Thoracic aorta (tissue), 2 donors: ENCODE measurements at regions not wholly inside any gene's neighbourhood (a gene's known extent, or its start where the extent isn't known, plus 50 kb on each side); places are given as distances from the start of the nearest gene placed in this dataset.

Source experiments
- ATAC-seq: fragments of 150-250 bp; one replicate; pipeline ENCODE4 v1.8.0; 2017; ENCODE audit warnings: low read depth; ENCODE audit not compliant: insufficient number of reproducible peaks, low FRiP score
- DNase-seq: peaks from one replicate; pipeline ENCODE4 v3.0.0-alpha.2; 2020; ENCODE audit warnings: low spot score
- H3K27ac ChIP-seq, 2 donors: fragments of 200-600 bp; sonication (generic); 1 replicate in 1 of 2; 2 replicates in 1 of 2; pipeline ENCODE4 v1.5.1; 2016; ENCODE audit warnings: mild to moderate bottlenecking in 2 of 2, moderate library complexity in 2 of 2
- H3K27me3 ChIP-seq: fragments of 200-600 bp; sonication (generic); replicated peaks from 2 replicates; pipeline ENCODE4 v1.6.0; 2016; ENCODE audit warnings: mild to moderate bottlenecking; ENCODE audit not compliant: insufficient read depth
- H3K36me3 ChIP-seq: fragments of 200-600 bp; sonication (generic); one replicate; pipeline ENCODE4 v1.5.1; 2016
- H3K4me1 ChIP-seq, 2 donors: fragments of 200-600 bp; sonication (generic); 1 replicate in 1 of 2; 2 replicates in 1 of 2; pipeline versions ENCODE4 v1.5.1 to v1.6.0; 2016; ENCODE audit warnings: low read depth in 2 of 2, mild to moderate bottlenecking in 1 of 2; ENCODE audit not compliant: control insufficient read depth in 1 of 2
- H3K4me3 ChIP-seq: fragments of 200-600 bp; sonication (generic); 2 replicates; pipeline ENCODE4 v1.5.1; 2016; ENCODE audit warnings: mild to moderate bottlenecking
- H3K9me3 ChIP-seq: fragments of 200-600 bp; sonication (generic); 2 replicates; pipeline ENCODE4 v1.5.1; 2016
- CTCF ChIP-seq: fragments of 200-600 bp; sonication (generic); IDR thresholded peaks from one replicate; pipeline ENCODE4 v1.5.1; 2019; ENCODE audit warnings: antibody characterized with exemption

- no peak for DNase-seq
- no peaks in the 10 kb centered on the region for H3K27me3 ChIP-seq
- no peak overlapping the region for H3K4me3 ChIP-seq
- no peak overlapping the region for H3K27ac ChIP-seq
- no peaks in the 10 kb centered on the region for H3K4me1 ChIP-seq
- H3K36me3 ChIP-seq, result no peaks in the 10 kb centered on the region
- no peak for TF ChIP-seq CTCF
- H3K9me3 ChIP-seq, result no peaks in the 10 kb centered on the region
- no peak for ATAC-seq
Observed at GRCh38 chr5:23064710-23065109, 211.6 kb upstream of the CDH12 start.

GRCh38 chr5:23053846-23054245, 200.7 kb upstream of the CDH12 start:
- no peaks in the 10 kb centered on the region for H3K36me3 ChIP-seq
- H3K9me3 ChIP-seq, result no peaks in the 10 kb centered on the region
- no peaks in the 10 kb centered on the region for H3K4me1 ChIP-seq
- H3K27ac ChIP-seq, result no peak overlapping the region
- no peak for TF ChIP-seq CTCF
- DNase-seq (no peak), ATAC-seq (no peak)
- H3K4me3 ChIP-seq, result no peak overlapping the region
- H3K27me3 ChIP-seq, result no peaks in the 10 kb centered on the region

- ATAC-seq, result no peak
- Histone ChIP-seq H3K27ac (no peak overlapping the region), H3K4me3 (no peak overlapping the region), H3K4me1 (no peaks in the 10 kb centered on the region), H3K9me3 (no peaks in the 10 kb centered on the region), H3K36me3 (no peaks in the 10 kb centered on the region), H3K27me3 (no peaks in the 10 kb centered on the region)
- TF ChIP-seq CTCF, result no peak
- DNase-seq, result no peak
Observed at GRCh38 chr5:23042226-23042625, 189.1 kb upstream of the CDH12 start.

GRCh38 chr5:23035555-23036090, 182.5 kb upstream of the CDH12 start:
- no peak for TF ChIP-seq CTCF
- no peaks in the 10 kb centered on the region for H3K4me1 ChIP-seq
- no peak for ATAC-seq

GRCh38 chr5:23033864-23034263, 180.7 kb upstream of the CDH12 start:
- no peak for ATAC-seq

More at GRCh38 chr5:23035555-23036090, 182.5 kb upstream of the CDH12 start:
- Histone ChIP-seq H3K4me3 (no peak overlapping the region), H3K27ac (no peak overlapping the region), H3K27me3 (no peaks in the 10 kb centered on the region), H3K36me3 (no peaks in the 10 kb centered on the region), H3K9me3 (no peaks in the 10 kb centered on the region)
- no peak for DNase-seq

More at GRCh38 chr5:23033864-23034263, 180.7 kb upstream of the CDH12 start:
- no peak for TF ChIP-seq CTCF
- H3K27ac ChIP-seq, result no peak overlapping the region
- H3K4me1 ChIP-seq, result no peaks in the 10 kb centered on the region
- DNase-seq, result no peak
- no peaks in the 10 kb centered on the region for H3K9me3 ChIP-seq
- H3K4me3 ChIP-seq, result no peak overlapping the region
- no peaks in the 10 kb centered on the region for H3K27me3 ChIP-seq
- no peaks in the 10 kb centered on the region for H3K36me3 ChIP-seq
